ENCODE measurements at regions not wholly inside any gene's neighbourhood (a gene's known extent, or its start where the extent isn't known, plus 50 kb on each side); places are given as distances from the start of the nearest gene placed in this dataset.

DNA sequence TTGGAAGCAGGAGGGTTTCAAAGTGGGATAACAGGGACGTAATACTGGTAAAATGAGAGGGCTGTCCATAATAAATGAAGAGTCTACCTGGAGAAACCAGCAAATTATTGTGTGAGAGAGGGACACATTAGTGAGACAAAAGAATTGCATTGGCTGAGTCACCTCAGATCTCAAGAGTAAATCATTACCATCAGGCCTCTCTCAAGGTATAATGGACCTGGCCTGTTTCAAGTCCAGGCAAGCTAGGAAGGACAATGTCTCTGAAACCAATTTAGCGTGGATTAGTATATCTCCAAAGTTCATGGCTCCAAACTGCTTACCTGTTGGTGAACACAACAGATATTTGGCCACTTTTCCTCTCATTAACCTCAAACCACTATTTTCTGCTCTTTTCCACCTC, 471.4 kb downstream of the CMPK2 start:
- H3K36me3 ChIP-seq: no peaks in the 10 kb centered on the region
- ATAC-seq: no peak
- intact Hi-C loops (cut with DNase I): no loop called here
- H3K9me3 ChIP-seq: no peaks in the 10 kb centered on the region
- DNase-seq: no peak
- no peaks in the 10 kb centered on the region for H3K4me1 ChIP-seq
- TF ChIP-seq, protein P1, sequence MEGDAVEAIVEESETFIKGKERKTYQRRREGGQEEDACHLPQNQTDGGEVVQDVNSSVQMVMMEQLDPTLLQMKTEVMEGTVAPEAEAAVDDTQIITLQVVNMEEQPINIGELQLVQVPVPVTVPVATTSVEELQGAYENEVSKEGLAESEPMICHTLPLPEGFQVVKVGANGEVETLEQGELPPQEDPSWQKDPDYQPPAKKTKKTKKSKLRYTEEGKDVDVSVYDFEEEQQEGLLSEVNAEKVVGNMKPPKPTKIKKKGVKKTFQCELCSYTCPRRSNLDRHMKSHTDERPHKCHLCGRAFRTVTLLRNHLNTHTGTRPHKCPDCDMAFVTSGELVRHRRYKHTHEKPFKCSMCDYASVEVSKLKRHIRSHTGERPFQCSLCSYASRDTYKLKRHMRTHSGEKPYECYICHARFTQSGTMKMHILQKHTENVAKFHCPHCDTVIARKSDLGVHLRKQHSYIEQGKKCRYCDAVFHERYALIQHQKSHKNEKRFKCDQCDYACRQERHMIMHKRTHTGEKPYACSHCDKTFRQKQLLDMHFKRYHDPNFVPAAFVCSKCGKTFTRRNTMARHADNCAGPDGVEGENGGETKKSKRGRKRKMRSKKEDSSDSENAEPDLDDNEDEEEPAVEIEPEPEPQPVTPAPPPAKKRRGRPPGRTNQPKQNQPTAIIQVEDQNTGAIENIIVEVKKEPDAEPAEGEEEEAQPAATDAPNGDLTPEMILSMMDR (IDR thresholded peaks at IDR 0.05): no peak
- H3K27me3 ChIP-seq: no peaks in the 10 kb centered on the region
- H3K4me3 ChIP-seq: no peak overlapping the region
- H3K27ac ChIP-seq: no peak overlapping the region

DNA sequence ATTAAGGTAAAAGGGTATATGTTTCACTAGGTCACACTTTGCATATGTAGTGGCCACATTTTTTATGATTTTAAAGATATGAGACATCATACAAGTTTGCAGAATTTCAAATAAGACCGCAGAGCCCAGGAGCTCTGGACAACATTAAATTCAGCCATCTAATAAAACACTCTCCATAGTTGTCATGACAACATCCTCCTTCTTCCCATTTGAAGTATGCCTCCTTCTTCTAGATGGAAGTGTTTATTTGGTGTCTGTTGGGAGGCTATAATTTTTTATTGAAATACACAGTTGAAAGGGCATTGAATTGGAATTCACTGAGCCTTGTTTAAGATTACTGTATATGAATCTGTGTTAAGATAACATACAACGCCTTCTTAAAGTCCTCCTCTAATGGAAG, 467.3 kb downstream of the CMPK2 start:
- H3K27ac ChIP-seq: no peak overlapping the region
- no peaks in the 10 kb centered on the region for H3K9me3 ChIP-seq
- no peak overlapping the region for H3K4me3 ChIP-seq
- intact Hi-C loops (cut with DNase I): no loop called here
- ATAC-seq (no peak), DNase-seq (no peak)
- H3K4me1 ChIP-seq: no peaks in the 10 kb centered on the region
- no peaks in the 10 kb centered on the region for H3K36me3 ChIP-seq
- H3K27me3 ChIP-seq: no peaks in the 10 kb centered on the region
- TF ChIP-seq, protein P1 (IDR thresholded peaks at IDR 0.05): no peak

DNA sequence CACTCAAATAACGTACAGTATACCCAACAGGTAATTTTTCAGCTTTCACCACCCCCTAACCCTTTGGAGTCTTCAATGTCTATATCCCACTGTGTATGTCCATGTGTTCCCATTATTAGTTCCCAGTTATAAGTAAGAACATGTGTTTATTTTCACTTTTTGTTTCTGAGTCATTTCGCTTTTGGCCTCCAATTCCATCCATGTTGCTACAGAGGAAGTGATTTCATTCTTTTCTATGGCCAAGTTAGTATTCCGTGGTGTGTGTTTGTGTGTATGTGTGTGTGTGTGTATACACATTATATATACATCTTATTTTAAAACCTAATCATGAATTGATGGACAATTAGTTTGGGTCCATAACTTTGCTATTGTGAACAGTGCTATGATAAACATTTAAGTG, 464.4 kb downstream of the CMPK2 start:
- no peak overlapping the region for H3K4me3 ChIP-seq
- no peak for ATAC-seq
- intact Hi-C loops (cut with DNase I): no loop called here
- H3K9me3 ChIP-seq: no peaks in the 10 kb centered on the region
- no peaks in the 10 kb centered on the region for H3K36me3 ChIP-seq
- TF ChIP-seq, protein P1 (IDR thresholded peaks at IDR 0.05): no peak
- H3K4me1 ChIP-seq: no peaks in the 10 kb centered on the region
- no peak for DNase-seq
- H3K27ac ChIP-seq: no peak overlapping the region
- no peaks in the 10 kb centered on the region for H3K27me3 ChIP-seq

DNA sequence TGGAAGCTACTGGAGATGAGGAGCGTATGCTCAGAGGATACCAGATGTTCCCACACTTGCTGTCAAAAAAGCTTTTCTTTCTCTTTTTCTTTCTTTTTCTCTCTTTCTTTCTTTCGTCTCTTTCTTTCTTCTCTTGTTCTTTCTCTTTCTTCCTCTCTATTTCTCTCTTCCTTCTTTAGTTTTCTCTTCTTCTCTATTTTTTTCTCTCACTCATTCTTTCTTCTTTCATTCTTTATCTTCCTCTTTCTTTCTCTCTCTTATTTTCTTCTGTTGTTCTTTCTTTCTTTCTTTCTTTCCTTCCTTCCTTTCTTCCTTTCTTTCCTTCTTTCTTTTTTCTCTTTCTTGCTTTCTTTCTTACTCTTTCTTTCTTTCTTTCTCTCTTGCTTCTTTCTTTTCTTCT, 457.6 kb downstream of the CMPK2 start:
- intact Hi-C loops (cut with DNase I): no loop called here
- DNase-seq: no peak
- H3K27ac ChIP-seq: no peak overlapping the region
- TF ChIP-seq, protein P1 (IDR thresholded peaks at IDR 0.05): no peak
- no peaks in the 10 kb centered on the region for H3K9me3 ChIP-seq
- no peaks in the 10 kb centered on the region for H3K36me3 ChIP-seq
- no peak for ATAC-seq
- H3K27me3 ChIP-seq: no peaks in the 10 kb centered on the region
- H3K4me1 ChIP-seq: no peaks in the 10 kb centered on the region
- no peak overlapping the region for H3K4me3 ChIP-seq

DNA sequence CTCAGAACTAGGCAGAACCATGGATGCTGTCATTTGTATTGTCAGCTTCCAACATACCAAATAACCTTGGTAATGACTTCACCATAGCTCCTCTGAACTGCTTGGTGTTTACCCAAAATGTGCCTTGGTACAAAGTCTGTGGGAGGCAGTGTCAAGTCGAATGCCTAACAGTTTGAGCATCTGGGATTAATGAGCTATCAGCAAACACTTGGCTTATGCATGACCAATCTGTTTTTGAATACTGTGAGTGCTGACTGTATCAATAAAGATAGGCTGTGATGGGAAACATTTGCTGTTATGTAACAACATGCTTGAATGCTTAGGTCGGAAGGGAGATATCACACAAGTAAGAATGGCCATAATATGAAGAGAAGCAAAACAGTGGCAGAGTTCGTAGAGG, 455.4 kb downstream of the CMPK2 start:
- Histone ChIP-seq H3K36me3 (no peaks in the 10 kb centered on the region), H3K4me1 (no peaks in the 10 kb centered on the region), H3K27me3 (no peaks in the 10 kb centered on the region), H3K9me3 (no peaks in the 10 kb centered on the region), H3K4me3 (no peak overlapping the region), H3K27ac (no peak overlapping the region)
- TF ChIP-seq, protein P1 (IDR thresholded peaks at IDR 0.05): no peak
- DNase-seq (no peak), ATAC-seq (no peak)
- intact Hi-C loops (cut with DNase I): no loop called here

DNA sequence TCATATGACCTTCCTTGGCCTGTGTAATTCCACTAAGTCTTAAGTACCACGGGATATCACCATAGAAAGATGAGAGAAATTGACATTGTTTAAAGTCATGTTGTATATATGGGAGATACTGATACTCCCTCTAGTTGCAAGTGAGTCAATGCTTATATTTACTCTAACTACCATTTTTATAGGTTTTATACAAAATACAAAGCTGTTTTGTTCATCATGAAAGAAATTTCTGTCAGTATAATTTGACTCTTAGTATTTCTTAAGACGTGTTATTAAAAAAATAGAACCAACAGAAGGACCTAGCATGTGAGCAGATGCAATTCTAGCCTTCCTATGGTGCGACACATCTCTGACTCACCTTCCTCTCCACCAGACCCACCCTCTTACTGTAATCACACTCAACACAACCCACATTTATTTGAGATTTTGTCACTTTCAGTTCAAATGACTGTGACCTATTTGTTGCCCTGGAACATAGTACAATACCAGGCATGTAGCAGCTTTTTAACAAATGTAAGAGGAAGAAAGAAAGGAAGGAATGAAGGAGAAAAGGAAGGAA, 453.1 kb downstream of the CMPK2 start:
- no peaks in the 10 kb centered on the region for H3K9me3 ChIP-seq
- no peak for ATAC-seq

More for the DNA sequence above, 453.1 kb downstream of the CMPK2 start:
- TF ChIP-seq, protein P1 (IDR thresholded peaks at IDR 0.05): no peak
- Histone ChIP-seq H3K36me3 (no peaks in the 10 kb centered on the region), H3K27ac (no peak overlapping the region), H3K4me3 (no peak overlapping the region), H3K27me3 (no peaks in the 10 kb centered on the region), H3K4me1 (no peaks in the 10 kb centered on the region)
- intact Hi-C loops (cut with DNase I): no loop called here
- no peak for DNase-seq
